ENCODE measurements at regions not wholly inside any gene's neighbourhood (a gene's known extent, or its start where the extent isn't known, plus 50 kb on each side); places are given as distances from the start of the nearest gene placed in this dataset.
"Not testable (repeated sequence)": the region's sequence is repeated elsewhere in the genome, so short reads cannot be mapped to it uniquely, and the experiment has no call there.

- not testable (repeated sequence) for DNase-seq (ENCODE audit: low read depth, low spot score)
Measured at GRCh38 chr13:76659074-76659473, 227.1 kb downstream of the KCTD12 start.

GRCh38 chr13:76656500-76656899 is 229.7 kb downstream of the KCTD12 start:
- DNase-seq (ENCODE audit: low read depth, low spot score) = no peak

GRCh38 chr13:76656056-76656455 is 230.1 kb downstream of the KCTD12 start:
- DNase-seq (ENCODE audit: low read depth, low spot score) = no peak

- no peak for DNase-seq (ENCODE audit: low read depth, low spot score)
Measured at GRCh38 chr13:76654263-76654662, 231.9 kb downstream of the KCTD12 start.

- DNase-seq (ENCODE audit: low read depth, low spot score) = no peak
Measured at GRCh38 chr13:76651286-76651685, 234.9 kb downstream of the KCTD12 start.

GRCh38 chr13:76647550-76647949 is 238.7 kb downstream of the KCTD12 start:
- no peak for DNase-seq (ENCODE audit: low read depth, low spot score)

GRCh38 chr13:76646946-76647345 is 239.3 kb downstream of the KCTD12 start:
- no peak for DNase-seq (ENCODE audit: low read depth, low spot score)

- no peak for DNase-seq (ENCODE audit: low read depth, low spot score)
Measured at GRCh38 chr13:76645632-76646031, 240.6 kb downstream of the KCTD12 start.

GRCh38 chr13:76644906-76645305 is 241.3 kb downstream of the KCTD12 start:
- DNase-seq (ENCODE audit: low read depth, low spot score) = no peak

- DNase-seq (ENCODE audit: low read depth, low spot score) = no peak
Measured at GRCh38 chr13:76643596-76643995, 242.6 kb downstream of the KCTD12 start.

- no peak for DNase-seq (ENCODE audit: low read depth, low spot score)
Measured at GRCh38 chr13:76641056-76641455, 245.1 kb downstream of the KCTD12 start.

- no peak for DNase-seq (ENCODE audit: low read depth, low spot score)
Measured at GRCh38 chr13:76638882-76639281, 247.3 kb downstream of the KCTD12 start.

GRCh38 chr13:76638181-76638580 is 248.0 kb downstream of the KCTD12 start:
- no peak for DNase-seq (ENCODE audit: low read depth, low spot score)

- DNase-seq (ENCODE audit: low read depth, low spot score) = no peak
Measured at GRCh38 chr13:76637641-76638141, 248.5 kb downstream of the KCTD12 start.

GRCh38 chr13:76636829-76637228 is 249.4 kb downstream of the KCTD12 start:
- DNase-seq (ENCODE audit: low read depth, low spot score) = no peak

GRCh38 chr13:76635232-76636230 is 250.7 kb downstream of the KCTD12 start:
- no peak for DNase-seq (ENCODE audit: low read depth, low spot score)

- no peak for DNase-seq (ENCODE audit: low read depth, low spot score)
Measured at GRCh38 chr13:76634431-76635191, 251.6 kb downstream of the KCTD12 start.

GRCh38 chr13:76632401-76633044 is 253.7 kb downstream of the KCTD12 start:
- no peak for DNase-seq (ENCODE audit: low read depth, low spot score)

GRCh38 chr13:76630629-76631230 is 255.5 kb downstream of the KCTD12 start:
- DNase-seq (ENCODE audit: low read depth, low spot score) = no peak

GRCh38 chr13:76622315-76623040 is 263.7 kb downstream of the KCTD12 start:
- DNase-seq (ENCODE audit: low read depth, low spot score) = no peak

- no peak for DNase-seq (ENCODE audit: low read depth, low spot score)
Measured at GRCh38 chr13:76621705-76622104, 264.5 kb downstream of the KCTD12 start.
